GM12801 (cell line): ENCODE measurements at regions not wholly inside any gene's neighbourhood (a gene's known extent, or its start where the extent isn't known, plus 50 kb on each side); places are given as distances from the start of the nearest gene placed in this dataset.

ENCODE experiments used
- TF ChIP-seq, protein P1 (sequence below): IDR thresholded peaks from one replicate; pipeline ENCODE4 v1.5.1; 2011; ENCODE audit warnings: control low read depth; ENCODE audit not compliant: insufficient read length; ENCODE audit errors: extremely low read depth

DNA sequence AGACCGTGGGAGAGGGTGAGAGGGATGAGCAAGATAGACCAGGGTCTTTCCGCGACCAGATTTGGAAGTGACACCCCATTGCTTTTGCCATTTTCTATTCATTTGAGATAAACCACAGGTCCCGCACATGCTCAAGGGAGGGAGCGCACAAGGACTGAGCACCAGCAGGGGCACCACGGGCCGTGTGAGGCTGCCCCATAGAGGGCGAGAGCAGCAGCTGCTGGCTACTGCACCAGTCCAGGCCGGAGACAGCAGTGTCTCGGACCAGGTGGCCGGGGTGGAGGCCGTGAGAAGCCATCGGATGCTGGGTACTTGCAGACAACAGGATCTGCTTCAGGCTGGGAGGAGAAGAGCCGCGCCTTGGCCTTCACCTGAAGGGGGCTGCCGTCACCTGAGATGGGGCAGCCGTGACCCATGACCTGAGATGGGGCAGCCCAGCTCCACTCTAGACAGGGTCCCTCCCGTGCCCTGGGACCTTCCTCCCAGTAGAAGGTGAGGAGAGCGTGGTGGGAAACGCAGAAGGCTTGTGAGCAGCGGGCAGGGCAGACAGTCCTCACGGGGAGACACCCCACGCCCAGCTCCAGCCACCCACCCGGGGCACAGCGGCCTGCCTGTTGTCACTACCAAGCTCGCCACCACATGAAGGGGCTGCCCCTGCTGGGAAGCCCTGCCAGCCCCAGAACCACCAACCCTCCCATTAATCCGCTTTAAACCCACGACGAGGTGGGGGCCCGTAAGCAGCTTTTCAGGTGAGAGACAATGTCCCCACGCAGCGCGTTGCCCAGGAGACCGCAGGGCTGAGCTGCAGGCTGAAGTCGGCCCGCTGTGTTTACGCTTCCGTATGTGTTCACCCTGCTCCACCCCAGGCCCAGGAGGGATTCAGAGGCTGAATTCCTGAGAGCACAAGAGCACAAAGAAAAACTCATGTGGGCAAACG, 61.7 kb upstream of the FBRSL1 start:
- TF ChIP-seq, protein P1, sequence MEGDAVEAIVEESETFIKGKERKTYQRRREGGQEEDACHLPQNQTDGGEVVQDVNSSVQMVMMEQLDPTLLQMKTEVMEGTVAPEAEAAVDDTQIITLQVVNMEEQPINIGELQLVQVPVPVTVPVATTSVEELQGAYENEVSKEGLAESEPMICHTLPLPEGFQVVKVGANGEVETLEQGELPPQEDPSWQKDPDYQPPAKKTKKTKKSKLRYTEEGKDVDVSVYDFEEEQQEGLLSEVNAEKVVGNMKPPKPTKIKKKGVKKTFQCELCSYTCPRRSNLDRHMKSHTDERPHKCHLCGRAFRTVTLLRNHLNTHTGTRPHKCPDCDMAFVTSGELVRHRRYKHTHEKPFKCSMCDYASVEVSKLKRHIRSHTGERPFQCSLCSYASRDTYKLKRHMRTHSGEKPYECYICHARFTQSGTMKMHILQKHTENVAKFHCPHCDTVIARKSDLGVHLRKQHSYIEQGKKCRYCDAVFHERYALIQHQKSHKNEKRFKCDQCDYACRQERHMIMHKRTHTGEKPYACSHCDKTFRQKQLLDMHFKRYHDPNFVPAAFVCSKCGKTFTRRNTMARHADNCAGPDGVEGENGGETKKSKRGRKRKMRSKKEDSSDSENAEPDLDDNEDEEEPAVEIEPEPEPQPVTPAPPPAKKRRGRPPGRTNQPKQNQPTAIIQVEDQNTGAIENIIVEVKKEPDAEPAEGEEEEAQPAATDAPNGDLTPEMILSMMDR: no peak

- TF ChIP-seq, protein P1: no peak
Measured at GRCh38 chr12:132427174-132427768, 62.7 kb upstream of the FBRSL1 start.

- TF ChIP-seq, protein P1: no peak
Measured at GRCh38 chr12:132426349-132427173, 63.4 kb upstream of the FBRSL1 start.

DNA sequence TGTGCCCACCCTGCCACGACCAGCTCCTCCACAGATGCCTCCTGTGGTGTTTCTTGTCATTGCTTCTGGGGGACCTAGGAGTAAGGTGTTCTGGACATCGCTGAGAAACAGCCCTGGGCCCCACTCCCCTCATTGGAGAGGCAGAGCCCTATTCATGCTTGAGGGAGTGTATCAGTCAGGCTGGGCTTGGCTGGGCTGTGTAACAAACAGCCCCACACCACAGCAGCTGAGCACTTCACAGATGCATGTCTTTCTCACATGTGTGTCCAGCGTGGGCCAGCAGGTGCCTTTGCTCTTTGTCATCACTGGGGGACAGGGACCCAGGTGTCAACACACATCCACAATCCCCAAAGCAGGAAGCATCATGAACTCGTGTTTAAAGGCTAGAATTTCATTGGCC, 65.1 kb upstream of the FBRSL1 start:
- TF ChIP-seq, protein P1: no peak

GRCh38 chr12:132423820-132424645, 65.9 kb upstream of the FBRSL1 start:
- TF ChIP-seq, protein P1: no peak

DNA sequence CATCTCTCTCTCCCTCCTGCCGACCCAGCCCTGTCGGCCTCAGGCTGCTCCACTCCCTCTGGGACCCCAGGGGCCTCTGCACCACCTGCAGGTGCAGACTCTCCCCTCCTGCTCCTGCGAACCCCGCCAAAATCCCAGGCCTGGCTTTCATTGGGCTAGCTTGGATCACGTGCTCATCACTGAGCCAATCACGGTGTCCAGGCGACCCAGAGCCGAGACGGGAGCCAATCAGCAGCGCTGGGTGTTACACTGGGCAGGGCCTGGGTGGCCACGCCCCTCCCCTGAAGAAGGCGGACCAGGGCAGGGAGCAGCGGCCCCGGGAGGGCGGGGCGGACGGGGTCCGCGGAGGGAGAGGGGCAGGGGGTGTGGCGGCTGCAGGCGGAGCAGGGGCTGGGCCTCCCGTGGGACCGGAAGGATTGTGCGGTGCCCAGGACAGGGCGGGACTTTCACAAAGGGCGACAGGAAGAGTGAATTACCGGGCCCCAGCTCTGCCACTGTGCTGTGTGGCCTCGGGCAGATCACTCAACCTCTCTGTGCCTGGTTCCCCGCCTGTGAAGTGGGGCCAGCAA, 66.6 kb upstream of the FBRSL1 start:
- TF ChIP-seq, protein P1: no peak
